IPS-NIHi7 (cell line): ENCODE measurements at regions not wholly inside any gene's neighbourhood (a gene's known extent, or its start where the extent isn't known, plus 50 kb on each side); places are given as distances from the start of the nearest gene placed in this dataset.
"Not testable (repeated sequence)": the region's sequence is repeated elsewhere in the genome, so short reads cannot be mapped to it uniquely, and the experiment has no call there.

Experiments used
- DNase-seq: peaks from one replicate; pipeline ENCODE4 v3.0.0; 2012; ENCODE audit warnings: mixed read lengths; ENCODE audit errors: extremely low spot score

- no peak for DNase-seq
Observed at GRCh38 chr11:98003606-98004371, 1017.0 kb upstream of the CNTN5 start.

GRCh38 chr11:98007072-98007471, 1013.7 kb upstream of the CNTN5 start:
- DNase-seq: no peak

DNA sequence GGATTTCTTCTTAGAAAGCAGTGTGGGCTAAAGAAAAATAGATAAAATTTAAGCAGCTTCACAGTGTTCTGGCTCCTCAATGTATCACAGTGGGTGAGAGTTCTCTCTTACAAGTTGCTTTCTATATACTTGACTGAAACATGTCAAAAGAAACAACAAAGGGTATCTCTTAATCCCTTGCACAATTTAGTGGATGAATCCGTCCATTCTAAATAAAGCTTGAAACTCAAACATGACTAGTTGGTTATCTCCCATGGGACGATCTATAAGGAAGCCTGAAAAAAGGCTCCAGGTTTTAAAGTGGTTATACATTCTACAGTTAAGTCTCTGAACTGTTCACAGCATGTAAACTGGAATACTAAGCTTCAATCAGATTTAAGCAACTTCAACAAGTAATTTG, 993.1 kb upstream of the CNTN5 start:
- DNase-seq: no peak

DNA sequence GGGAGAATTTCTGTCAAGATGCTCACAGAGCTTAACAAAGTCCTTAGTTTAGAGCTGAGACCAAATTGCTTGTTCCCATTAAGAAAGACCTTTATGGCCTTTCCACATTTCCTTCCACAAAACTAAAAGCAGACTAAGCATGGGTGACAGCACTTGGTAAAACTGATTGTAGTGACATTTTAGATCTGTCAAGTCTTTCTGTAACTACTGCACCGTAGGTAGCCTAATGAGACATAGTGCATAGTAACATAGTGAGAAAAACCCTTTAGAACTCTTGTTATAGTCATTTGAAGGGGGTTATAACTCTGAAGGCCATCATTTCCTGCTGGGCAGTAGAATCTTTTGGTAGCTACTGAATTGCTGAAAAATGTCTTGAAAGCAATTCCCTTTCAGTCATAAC, 990.9 kb upstream of the CNTN5 start:
- DNase-seq: no peak

- no peak for DNase-seq
Observed at GRCh38 chr11:98036810-98037209, 983.9 kb upstream of the CNTN5 start.

GRCh38 chr11:98040061-98040808, 980.5 kb upstream of the CNTN5 start:
- DNase-seq: no peak

DNA sequence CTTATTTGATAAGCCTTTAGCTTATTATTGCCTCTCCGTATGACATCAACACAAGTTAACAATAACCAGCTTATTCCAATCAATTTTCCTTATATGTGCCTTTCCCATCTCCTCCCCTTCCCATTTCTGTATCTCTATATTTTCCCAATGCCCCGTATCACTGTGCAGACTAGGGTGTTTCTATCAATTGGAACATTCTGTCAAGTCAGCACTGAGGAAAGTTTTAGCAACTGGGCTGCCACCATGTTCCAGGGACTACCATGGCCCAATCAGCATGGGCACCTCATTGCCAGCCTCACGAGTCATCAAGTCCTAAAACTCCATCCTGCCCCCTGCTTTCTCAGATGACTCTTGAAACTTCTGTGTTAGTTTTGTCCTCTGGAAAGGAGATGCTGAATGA, 973.1 kb upstream of the CNTN5 start:
- DNase-seq: no peak

GRCh38 chr11:98053851-98054250, 966.9 kb upstream of the CNTN5 start:
- no peak for DNase-seq

DNA sequence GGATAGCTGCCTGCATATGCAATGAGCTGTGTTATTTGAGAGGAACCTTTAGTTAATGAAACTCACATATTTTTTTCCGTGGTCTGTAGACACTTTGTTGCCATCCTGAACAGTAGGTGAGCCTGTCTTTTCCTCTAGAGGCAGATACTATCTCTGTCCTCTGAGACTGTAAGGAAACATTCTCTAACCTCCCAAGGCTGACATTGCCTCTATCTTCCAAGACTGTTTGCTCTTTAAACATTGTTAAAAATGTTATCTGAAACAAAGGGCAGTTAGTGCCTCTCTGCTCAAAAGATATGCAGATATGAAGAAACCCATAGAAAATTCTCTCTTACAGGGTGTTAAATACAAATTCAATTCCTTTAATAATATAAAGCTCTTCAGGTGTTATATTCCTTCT, 963.8 kb upstream of the CNTN5 start:
- no peak for DNase-seq

DNA sequence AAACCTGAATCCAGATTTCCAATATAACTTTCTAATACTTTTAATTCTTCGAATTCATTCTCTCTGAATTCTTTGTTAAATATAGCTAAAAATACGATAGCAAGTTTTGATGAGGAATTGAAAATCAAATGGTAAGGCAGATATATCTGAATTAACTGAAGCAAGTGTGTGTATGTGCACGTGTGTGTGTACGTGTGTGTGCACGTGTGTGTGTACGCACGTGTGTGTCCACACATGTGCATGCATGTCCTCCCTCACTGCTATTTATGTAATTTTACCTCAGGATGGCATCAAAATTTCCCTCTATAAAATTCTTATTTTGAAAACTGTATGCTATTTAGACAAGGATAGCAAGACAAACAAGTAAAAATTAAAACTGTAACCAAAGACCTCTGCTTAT, 961.3 kb upstream of the CNTN5 start:
- DNase-seq: no peak

DNA sequence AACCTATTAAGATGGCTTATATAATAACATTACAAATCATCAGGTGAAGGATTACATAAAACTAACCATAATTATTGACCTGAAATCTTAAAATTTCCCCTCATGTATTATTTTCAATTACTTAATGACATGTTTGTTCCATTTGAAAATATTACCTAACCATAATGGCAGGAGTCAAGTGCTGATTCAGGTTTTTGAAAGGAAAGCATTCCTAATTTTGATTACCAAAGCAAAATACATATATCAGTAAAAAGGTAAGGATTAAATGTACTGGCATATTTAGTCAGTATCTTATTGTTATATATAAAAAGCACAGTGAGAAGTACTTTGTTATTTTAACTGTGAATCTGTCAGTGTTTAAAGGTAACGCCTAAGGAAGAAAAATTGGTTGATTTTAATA, 960.0 kb upstream of the CNTN5 start:
- no peak for DNase-seq

DNA sequence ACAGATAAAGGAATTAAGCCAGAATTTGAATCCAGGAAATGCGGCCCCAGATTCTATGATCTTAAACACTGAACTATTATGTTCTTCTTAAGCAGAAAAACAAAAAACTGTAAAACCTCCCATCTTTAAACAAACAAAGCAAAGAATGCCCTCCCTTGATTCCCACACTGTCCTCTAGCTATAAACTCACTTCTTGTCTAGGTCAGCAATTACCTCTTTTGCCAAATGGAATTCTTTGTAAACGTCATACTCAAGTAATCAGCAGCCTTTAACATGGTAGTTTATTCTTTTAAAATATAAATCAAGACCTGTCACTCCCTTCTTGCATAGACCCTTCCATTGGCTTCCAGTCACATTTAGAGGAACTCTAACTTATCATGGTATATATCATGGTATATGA, 958.9 kb upstream of the CNTN5 start:
- no peak for DNase-seq

GRCh38 chr11:98062714-98063113, 958.0 kb upstream of the CNTN5 start:
- no peak for DNase-seq

DNA sequence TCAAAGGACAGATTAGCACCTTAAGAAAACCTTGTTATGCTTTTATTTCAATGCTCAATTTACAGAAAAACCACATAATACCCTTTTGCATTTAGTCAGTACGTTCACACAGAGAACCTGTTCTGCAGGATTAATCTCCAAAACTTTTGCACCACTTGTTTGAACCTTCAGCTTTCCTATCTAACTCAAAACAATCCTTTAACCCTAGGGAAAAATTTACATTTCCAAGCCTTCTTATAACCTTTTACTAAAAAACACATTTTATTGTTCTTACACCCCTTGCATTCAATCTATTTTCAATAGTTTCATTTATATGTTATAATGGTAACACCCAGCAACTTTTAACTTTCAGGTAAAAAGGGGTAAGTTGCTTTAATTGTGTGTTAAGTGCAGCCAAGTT, 952.5 kb upstream of the CNTN5 start:
- no peak for DNase-seq

GRCh38 chr11:98069147-98069546, 951.6 kb upstream of the CNTN5 start:
- not testable (repeated sequence) for DNase-seq

- DNase-seq: no peak
Observed at GRCh38 chr11:98069861-98070260, 950.9 kb upstream of the CNTN5 start.

GRCh38 chr11:98090861-98091505, 929.8 kb upstream of the CNTN5 start:
- DNase-seq: no peak

GRCh38 chr11:98099371-98099770, 921.4 kb upstream of the CNTN5 start:
- DNase-seq: no peak

GRCh38 chr11:98100689-98101088, 920.1 kb upstream of the CNTN5 start:
- DNase-seq: no peak

GRCh38 chr11:98101329-98101728, 919.4 kb upstream of the CNTN5 start:
- DNase-seq: no peak

DNA sequence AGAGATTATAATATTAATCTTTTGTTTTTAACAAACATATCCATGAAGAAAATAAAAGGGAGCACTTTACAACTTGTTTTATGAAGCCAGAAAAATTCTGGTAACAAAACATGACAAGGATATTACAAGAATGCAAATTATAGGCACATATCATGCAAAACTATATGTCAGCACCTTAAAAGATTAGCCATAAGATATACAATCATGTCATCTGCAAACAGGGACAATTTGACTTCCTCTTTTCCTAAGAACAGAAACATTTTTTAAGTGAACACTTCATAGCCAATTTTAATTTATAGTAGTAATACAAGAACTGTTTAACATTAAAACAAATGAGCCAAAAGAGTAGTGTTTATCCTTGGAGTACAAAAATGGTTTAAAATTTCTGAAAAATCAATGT, 916.5 kb upstream of the CNTN5 start:
- no peak for DNase-seq

- DNase-seq: no peak
Observed at GRCh38 chr11:98107736-98108135, 913.0 kb upstream of the CNTN5 start.

- no peak for DNase-seq
Observed at GRCh38 chr11:98110030-98110429, 910.7 kb upstream of the CNTN5 start.
